HG03103 (cell line): ENCODE measurements at regions not wholly inside any gene's neighbourhood (a gene's known extent, or its start where the extent isn't known, plus 50 kb on each side); places are given as distances from the start of the nearest gene placed in this dataset.

ENCODE experiments used
- ATAC-seq: cut with Tn5 transposase; IDR thresholded peaks from one replicate; pipeline ENCODE4 v1.9.1; 2021; ENCODE audit warnings: low read depth; ENCODE audit not compliant: unreplicated experiment

DNA sequence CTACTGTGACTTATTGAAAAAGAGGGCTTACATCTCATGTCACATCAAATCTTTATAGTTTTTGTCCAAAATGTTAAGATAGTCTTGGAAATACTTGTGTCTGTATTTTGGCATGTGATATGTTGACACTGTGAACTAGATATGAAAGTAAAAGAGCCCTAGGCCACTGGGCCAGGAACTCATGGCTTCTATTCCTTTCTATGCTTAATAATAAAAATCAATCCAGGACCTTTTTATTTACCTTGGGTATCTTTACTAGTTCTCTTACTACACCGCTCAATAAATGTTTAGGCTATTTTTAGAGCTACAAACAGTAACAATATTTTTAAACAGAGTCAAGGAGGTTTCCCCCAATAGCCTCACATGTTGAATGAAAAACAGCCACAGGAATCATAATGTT, 348.6 kb upstream of the SLC24A2 start:
- no peak for ATAC-seq

DNA sequence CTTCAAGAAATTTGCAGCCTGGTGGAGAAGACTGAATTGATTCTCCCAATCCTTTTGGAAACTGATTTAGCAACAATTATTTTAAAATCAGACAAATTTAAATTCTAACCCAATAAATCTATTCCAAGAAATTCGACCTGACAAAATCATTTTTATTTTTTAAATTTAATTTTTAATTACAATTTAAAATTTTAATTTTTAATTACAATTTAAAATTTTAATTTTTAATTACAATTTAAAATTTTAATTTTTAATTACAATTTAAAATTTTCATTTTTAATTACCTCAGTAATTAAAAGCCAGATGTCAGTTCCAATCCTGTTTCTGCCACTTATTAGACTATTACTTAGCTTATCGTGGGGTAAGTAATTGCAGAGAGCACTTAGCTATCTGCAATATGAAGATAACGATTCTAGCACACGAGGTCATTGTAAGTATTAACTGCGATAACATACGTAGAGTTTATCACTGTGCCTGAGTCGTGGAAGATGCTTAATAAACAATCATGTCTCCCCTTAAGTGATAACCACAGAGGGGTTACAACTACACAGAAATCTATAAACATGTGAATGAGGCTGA, 346.4 kb upstream of the SLC24A2 start:
- no peak for ATAC-seq

DNA sequence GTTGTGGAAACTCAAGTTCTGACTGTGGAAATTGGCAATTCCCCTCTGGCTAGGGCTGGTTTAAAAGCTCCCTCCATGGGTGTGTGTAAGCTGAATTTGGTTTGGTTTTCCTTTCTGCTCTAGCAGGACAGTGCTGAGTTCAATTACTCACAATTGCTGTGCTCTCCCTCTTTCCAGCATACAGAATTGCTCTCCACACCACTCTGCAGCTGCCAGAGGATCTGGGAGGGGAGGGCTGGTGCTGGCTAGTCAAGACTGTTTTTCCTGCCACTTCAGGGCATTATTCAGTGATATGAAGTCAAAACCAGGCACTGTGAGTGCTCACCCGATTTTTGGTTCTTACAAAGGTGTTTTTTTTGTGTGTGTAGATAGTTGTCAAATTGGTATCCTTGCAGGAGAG, 336.9 kb upstream of the SLC24A2 start:
- ATAC-seq: no peak

DNA sequence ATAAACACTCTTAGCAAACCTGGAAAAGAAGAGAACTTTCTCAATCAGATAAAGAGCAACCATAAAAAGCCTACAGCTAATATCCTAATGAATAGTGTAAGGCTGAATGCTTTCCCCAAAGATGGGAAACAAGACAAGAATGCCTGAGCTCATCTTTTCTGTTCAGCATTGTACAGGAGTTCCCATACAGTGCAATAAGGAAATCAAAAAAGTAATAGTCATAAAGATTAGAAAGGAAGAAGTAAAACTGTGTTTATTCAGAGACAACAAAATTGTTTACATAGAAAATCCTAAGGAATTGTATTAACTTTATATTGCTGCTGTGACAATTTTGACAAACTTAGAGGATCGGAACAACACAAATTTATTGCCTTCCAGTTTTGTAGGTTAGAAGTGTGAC, 330.7 kb upstream of the SLC24A2 start:
- no peak for ATAC-seq

DNA sequence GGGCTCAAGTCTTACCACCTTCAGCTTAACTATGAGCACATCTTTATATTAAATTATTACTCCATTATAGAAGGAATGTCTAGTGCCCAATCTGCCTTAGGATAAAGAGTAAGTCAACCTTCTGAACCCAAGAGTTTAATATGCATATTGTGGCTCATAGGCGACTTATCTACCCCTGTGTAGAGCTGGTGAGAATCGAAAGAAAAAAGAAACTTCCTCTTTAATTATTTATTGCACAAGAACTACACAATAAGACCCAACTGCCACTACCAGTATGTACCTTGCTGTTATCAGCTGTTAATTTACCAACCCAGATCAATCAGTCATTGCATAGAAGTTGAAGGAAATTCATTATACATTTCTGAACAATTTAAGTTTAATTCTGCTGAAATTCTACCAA, 329.1 kb upstream of the SLC24A2 start:
- no peak for ATAC-seq

DNA sequence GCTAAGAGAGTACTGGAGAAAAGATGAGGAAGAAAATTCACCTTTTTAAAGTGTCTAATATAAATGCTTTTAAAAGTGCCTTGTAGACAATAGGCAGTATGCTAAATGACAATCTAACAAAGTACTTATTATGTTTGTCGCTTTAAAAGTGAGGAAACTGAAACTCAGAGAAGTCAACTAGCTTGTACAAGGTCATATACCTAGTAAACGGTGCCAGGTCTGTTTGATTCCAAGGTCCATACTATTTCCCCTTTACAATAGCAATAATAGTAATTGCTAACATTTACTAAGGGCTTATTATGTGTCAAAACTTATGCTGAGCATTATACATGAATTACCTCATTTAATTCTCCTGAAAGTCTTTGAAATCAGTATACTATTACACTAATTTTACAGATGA, 328.6 kb upstream of the SLC24A2 start:
- no peak for ATAC-seq

DNA sequence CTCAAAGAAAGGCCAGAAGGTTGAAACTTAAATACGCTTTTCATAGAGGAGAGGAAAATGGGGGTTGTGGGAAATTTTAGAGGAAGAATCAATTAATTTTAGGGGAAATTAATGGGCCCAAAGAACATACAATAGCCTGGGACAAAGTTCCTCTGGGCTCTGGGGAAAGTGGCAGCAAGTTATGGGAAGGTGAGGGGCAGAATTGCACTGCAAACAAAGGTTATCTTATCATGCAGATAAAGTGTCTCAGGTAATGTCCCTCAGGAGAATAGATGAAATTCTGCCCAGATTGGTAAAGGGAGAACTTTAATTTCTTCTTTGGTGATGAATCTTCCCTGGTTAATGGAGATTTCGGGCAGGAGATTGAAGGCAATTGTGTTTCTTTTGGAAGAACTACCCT, 326.1 kb upstream of the SLC24A2 start:
- no peak for ATAC-seq

DNA sequence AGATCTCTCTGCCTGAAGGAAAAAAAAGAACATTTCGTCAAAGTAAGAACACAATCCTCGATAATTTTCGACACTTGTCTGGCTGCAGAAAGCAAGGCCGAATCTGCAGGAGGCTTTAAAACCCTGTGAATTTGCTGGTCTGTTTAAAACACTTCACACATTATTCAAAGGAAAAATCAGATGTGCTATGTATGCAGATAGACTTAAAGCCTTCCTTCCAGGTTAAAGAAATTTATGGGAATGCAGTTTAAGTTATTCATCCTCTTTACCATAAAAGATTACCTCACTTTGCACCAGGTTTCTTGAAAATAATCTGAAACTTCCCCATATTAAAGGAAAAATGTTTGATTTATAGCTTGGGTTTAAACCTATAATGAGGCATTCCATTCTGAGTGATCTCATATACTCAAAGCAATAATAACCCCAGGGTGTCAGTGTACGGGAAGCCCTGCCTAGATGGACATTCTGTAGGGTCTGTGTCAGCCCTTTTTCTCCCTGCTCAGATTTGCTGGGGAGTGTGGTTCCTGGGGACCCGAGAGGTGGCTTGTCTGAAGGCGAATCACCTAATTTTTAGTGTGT, 323.5 kb upstream of the SLC24A2 start:
- no peak for ATAC-seq

DNA sequence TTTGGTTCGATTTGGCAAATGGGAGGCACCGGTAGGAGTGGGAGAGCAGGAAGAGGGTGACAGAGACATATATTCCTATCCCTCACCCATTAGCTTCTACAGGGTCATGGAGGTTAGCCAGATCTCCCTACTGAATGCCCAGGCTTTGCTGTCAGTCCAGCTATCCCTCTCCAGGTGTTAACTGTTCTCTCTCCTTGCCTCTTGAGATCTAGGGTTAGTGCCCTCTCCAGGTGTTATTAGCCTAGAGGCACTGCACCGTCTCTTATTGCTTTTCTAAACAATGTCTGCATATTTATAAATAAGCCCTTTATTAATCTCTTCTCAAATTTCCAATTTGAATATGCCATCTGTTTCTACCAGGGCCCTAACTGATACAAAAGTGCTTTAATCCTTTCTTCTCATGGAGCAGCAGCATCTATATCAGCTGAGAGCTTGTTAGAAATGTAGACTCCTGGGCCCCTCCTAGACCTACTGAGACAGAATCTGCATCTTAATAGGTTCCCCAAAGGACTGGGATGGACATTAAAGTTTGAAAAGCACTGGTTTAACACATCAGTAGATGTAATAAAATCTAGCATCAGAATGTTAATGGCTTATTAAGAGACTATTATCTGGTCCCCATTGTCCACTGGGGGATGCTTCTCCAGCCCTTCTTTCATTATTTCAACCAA, 322.5 kb upstream of the SLC24A2 start:
- no peak for ATAC-seq

DNA sequence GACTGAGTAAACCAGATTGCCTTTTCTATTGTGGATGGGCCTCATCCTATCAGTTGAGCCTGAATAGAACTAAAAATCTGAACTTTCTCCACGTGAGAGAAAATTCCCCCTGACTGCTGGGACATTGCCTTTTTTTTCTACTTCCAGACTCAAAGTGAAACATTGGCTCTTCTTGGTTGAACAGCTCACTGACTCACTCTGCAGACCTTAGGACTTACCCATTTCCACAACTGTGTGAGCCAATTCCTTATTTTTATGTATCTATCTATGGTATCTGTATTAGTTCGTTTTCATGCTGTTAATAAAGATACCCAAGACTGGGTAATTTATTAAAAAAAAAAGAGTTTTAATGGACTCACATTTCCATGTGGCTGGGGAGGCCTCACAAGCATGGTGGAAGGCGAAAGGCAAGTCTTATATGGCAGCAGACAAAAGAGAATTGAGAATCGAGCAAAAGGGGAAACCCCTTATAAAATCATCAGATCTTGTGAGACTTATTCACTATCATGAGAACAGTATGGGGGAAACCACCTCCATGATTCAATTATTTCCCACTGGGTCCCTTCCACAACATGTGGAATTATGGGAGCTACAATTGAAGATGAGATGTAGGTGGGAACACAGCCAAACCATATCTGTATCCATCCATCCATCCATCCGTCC, 306.7 kb upstream of the SLC24A2 start:
- ATAC-seq: no peak

DNA sequence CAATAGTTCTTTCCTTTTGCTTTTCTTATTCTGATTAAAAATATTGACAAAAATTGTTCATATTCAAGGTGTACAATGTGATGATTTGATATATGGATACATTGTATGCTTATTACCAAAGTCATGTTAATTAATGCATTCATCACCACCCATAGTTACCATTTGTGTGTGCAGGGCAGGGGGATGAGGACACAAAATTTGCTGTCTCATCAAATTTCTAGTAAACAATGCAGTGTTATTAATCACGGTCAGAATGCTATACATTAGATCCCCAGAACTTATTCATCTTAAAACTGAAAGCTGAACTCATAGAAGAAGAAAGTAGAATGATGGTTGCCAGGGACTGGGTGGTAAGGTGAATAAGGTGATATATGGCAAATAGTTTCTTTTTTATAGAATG, 303.7 kb upstream of the SLC24A2 start:
- ATAC-seq: no peak

DNA sequence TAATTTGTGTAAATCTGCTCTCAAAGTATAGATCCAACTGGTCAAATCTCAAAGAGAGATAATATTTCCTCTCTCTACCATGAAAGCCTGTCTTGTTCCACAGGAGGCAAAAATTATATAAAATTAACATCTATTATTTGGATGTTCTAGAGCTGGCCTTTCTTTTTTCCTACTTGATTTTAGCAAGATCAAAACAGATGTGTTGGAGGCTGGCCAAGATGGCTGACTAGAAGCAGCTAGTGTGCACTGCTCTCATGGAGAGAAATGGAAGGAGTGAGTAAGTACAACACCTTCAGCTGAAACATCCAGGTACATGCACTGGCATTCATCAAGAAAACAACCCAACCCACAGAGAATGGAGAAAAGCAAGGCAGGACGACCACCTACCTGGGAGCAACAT, 298.6 kb upstream of the SLC24A2 start:
- ATAC-seq: no peak

DNA sequence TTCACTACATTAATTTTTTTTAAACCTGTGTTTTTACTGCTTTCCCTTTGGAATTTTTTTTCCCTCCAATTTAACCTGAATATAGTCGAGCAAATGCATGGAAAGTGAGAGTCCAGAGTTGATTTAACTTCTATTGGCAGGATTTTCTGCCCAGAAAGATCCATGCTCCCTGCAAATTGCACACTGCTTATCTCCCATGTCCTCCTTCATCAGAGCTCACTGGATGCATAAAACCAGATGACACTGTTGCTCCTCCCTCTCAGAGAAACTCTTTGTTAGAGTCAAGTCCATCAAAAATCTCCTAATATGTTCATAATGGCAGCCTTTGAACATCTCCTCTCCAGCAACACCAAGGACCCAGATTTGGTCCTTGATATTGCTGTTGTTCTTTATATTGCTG, 297.0 kb upstream of the SLC24A2 start:
- ATAC-seq: no peak

DNA sequence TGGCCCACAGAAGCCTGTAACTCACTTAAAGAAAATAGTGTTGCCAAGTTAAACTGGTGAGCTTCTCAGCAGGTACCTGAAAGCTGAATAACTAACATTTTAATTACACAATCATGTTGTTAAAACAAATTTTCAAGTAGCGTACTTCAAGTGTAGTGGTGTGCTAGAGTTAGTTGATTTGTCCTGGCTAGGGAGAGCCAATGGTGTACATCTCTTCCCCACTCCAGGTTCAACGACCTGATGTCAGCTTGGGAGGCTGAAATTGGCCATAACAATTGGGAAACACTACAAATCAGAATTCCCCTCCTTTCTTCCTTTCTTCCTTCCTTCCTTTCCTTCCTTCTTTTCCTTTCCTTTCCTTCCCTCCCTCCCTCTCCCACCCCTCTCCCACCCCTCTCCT, 295.3 kb upstream of the SLC24A2 start:
- no peak for ATAC-seq

DNA sequence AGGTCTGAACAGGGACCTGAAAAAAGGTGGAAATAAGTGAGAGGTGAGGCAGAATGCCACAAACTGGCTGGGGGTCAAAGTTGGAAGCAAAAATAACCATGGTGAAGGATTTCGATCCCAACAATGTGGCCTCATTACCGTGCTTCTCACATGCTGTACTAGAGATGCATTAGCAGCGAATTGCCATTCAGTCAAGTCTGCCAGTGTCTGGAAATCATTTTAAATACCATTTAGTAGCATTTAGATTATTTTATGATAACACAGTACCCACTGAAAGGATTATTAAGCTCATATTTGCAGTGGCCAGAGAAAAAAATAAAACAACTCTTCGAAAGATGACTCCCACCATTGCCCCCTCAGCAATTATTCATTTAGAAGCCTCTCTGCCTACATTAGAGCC, 294.6 kb upstream of the SLC24A2 start:
- no peak for ATAC-seq

DNA sequence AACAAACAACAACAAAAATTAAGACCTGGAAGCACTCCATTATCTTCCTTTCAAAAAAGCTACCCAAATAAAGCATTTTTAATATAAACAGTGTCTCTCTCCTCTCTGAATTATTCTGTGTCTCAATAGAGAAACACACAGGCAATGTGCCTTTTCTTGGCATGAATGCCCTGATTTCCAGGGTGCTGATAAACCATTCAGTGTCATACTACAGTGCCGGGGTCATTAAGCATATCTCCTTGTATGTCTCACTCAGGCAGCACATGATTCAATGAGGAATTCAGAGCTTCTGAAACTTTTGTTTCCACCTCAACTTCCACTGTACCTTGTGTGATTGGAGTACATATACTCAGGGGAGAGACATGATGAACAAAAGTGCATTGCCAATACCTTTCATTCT, 294.0 kb upstream of the SLC24A2 start:
- ATAC-seq: no peak

DNA sequence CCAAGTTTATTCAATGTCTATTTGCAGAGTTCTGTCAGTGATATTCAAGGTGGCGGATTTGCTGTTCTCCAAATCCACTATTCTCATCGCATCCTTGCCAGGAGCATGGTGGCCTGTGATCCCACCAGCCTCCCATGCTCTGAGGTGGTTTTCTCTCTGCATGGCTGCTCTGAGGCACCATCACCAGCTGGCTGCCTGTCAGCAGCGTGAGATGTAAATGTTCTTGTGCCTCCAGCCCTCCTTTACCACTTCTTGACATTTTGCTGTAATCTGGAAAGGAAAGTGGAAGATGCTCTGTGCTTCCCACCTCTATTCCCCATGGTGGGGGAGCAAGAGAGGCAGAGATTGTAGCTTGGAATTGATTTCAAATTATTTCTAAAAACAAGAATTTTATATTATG, 293.6 kb upstream of the SLC24A2 start:
- no peak for ATAC-seq

DNA sequence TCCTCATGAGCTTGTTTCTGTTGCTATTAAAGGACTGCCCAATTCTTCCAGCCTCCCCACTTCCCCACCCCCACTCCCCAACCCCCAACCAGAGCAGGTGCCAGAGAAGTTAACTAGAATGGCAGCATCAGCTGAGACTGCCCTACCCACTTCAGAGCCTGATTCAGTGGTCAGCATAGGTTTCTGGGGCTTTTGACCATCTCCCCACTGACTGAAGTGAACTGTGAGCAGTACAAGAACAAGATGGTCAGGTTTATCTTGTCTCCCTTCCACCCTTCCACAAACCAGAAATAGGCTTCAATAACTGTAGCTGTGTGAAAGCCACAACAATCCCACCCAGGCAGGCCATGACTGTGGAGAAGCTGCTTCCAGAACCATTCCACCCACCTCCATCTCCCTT, 289.4 kb upstream of the SLC24A2 start:
- ATAC-seq: no peak

DNA sequence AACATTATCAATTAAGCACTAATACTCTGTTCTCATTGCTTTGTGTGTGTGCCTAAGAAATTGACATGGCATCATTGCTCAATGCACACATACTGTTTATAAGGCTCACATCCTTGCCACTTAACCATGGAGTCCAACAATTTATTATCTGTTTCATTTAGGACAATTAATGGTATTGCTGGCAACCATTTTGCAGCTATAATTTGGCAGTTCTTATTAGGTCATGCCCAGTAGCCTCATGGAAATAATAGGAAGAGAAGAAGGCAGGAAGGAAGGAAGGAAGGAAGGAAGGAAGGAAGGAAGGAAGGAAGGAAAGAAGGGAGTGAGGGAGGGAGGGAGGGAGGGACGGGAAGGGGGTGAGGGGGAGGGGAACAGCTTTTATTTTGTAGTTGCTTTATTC, 285.5 kb upstream of the SLC24A2 start:
- no peak for ATAC-seq

DNA sequence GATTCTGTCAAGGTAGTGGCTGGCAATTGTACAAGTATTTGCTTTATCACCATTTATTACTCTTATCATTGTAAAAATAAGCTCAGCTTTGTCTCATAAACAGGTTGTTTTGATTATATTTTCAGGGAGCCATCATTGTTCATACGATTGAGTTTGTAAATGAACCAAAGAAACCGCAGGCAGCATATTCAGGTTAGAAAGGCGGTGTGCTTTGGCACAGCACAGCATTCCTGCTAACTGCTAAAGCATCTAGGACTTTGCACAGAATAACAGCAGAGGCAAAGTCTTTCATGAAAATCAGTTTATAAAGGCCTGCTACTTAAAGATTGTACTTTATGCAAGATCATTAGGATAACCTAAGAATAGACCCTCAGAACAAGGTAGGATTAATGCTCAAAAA, 281.5 kb upstream of the SLC24A2 start:
- ATAC-seq: no peak

DNA sequence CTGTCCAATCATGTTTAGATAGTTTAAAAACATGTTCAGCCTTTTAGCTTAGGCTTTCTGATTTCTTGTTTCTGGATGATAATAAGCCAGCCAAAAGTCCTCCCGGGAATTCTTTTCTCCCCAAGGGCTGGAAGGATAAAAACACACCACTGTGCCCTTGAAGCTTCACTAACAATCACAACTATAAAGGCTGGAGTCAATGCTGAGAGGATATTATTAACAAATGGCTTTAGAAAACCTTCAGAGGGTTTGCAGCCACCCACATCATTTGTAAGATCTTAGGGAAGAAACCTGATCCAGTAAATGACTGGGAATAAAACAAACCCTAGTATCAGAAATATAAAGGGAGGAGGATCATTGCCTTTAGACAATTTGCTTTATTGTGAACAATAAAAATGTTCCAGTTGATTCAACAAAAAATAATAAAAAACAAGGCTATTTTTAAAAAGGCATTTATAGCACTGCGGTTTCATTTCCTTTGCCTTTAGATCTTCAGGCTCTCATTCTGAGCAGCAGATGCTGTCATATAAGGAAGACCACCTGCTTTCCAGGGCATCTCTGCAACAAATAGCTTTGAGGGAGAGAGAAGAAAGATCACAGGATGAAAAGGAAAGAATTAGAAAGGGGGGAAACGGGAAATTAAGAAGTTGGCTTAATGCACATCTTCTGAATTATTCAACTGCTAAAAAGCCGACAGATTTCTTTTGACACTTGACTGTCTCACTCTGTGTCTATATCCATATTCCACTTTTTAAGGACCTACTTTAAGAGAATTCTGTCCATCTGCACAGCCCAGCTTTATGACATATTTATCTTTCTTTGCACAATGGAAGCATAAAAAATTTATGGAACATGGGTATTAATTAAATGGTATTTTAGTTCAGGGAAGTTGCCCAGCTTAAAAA, 277.2 kb upstream of the SLC24A2 start:
- no peak for ATAC-seq
